Stimulated activated CD4-positive, alpha-beta T cell treated with anti-CD3 and anti-CD28 coated beads, Interleukin-15, amount 100 ng/mL, for 48 hours (primary cell): ENCODE measurements at regions not wholly inside any gene's neighbourhood (a gene's known extent, or its start where the extent isn't known, plus 50 kb on each side); places are given as distances from the start of the nearest gene placed in this dataset.
"Not testable (repeated sequence)": the region's sequence is repeated elsewhere in the genome, so short reads cannot be mapped to it uniquely, and the experiment has no call there.

Source experiments
- DNase-seq, 2 donors: peaks; one replicate each; pipeline ENCODE4 v3.0.0-alpha.2; 2020; ENCODE audit warnings: low read depth in 2 of 2

DNA sequence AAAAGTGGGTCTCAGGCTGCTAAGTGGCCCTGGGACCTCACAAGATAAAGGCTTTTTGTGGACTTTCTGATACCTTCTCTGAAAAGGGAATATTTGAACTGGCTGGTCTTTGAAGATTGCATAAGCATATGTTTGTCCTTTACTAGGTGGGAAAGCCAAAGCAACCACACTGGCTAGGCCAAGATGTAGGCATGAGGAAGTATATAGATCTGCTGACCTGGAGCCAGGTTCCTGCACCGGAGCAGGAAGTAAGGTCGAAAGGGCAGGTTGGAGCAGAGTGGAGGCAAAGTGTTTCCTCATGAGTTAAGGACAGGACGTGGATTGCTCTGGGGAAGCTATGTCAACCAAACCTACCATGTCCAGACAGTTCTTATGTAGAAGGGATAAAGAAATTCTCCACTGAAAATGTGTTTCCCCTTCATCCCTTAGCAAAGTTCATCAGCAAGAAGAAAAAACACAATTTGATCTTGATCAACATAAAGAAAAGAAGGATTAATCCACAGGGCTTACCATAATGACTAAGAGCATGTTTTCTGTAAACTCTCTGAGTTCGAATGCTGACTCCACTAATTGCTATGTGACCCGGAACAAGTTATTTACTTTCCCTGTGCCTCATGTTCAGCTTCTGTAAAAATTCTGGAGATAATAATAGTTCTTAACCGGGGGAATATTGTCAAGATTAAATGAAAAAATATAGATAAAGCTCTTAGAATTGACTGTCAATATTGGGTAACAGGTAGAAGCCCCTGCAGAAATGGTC is 156.1 kb upstream of the SRD5A2 start:
- no peak for DNase-seq

DNA sequence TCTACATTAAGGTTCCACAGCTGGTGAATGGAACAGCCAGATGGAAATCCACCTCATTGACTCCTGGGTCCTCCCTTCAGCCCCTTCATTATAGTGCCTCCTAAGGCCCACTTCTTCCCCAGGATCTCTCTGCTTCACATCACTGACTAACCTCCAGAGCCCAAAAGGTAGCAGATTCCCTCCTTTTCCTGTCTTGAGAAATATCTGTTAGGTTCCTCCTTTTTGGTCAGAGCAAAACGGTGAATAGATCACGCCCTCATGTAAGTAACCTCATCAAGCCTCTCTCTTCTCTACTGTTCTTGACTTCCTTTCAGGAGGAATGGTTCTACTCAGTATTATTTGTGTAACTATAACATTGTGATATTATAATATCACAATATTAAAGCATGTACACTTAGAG is 155.0 kb upstream of the SRD5A2 start:
- no peak for DNase-seq

DNA sequence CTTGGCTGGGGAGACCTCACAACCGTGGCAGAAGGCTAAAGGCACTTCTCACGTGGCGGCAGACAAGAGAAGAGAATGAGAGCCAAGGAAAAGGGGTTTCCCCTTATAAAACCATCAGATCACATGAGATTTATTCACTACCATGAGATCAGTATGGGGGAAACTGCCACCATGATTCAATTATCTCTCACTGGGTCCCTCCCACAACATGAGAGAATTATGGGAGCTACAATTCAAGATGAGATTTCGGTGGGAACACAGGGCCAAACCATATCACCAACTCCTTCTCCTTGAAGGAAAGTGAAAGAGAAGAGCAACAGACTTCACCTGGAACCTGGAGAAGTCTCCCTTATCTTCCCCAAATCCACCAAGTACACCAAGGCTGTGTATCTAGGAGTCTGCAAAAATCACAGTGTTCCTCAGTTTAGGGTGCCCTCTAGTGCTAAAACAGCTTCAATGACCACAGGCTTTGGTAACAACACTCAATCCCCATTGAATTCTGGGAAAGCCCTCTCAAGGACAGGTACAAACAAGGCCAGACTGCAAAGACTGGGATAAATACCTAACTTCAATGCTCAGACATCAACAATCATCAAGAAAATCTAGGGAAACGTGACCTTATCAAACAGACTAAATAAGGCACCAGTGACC is 148.8 kb upstream of the SRD5A2 start:
- DNase-seq: no peak

DNA sequence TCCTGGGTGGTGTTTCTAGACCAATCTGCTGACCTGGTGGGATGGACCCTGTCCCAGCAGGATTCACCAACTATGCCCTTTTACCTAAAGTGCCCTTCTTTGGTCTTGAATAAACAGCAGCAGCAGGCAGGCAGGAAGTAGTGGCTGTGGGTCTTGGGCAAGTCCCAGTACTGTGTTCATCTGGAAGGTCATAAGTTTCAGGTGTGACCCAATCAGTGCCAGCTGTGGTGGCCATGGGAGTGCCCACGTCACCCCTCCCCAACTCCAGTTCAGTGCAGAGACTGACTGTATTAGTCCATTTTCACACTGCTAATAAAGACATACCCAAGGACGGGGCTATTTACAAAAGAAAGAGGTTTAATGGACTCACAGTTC is 148.3 kb upstream of the SRD5A2 start:
- no peak for DNase-seq

DNA sequence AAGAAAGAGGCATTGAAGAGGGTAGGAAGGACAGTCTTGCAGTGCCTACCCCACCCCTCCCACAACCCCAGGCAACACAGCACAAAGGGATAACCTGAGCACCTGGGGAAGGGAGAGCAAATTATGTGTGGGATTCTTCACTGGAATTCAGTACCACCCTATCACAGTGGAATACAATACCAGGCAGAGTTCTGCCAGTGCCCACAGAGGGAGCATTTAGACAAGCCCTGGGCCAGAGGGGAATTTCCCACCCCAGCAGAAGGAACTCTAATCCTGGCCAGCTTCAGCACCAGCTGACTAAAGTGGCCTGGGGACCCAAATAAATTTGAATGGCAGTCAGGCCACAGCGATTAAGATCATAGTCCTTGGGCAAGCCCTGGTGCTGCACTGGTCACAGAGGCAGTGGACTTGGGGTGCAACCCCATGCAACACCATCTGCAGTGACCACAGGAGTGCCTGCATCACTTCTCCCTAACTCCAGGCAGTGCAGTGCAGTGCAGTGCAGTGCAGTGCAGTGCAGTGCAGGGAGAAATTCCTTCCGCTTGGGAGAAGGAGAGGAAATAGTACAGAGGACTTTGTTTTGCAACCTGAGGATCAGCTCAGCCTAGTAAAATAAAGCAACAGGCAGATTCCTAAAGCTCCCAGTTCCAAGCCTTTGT is 147.8 kb upstream of the SRD5A2 start:
- DNase-seq: no peak

DNA sequence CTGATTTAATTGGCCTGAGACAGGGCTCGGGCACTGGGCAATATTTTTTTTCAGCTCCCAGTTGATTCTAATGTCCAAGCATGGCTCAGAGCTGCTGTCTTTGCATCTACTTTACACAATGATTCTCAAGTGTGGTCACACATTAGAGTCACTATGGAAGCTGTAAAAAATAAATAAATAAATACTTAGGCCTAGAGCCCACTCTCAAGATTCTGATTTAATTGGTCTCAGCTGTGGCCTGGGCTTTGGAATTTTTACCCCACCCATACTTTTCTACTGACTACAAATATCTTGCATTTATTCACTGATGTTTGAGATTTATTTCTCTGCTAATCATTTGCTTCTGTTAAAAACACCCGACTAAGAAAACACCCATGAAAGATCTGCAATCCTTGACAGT is 145.7 kb upstream of the SRD5A2 start:
- no peak for DNase-seq

DNA sequence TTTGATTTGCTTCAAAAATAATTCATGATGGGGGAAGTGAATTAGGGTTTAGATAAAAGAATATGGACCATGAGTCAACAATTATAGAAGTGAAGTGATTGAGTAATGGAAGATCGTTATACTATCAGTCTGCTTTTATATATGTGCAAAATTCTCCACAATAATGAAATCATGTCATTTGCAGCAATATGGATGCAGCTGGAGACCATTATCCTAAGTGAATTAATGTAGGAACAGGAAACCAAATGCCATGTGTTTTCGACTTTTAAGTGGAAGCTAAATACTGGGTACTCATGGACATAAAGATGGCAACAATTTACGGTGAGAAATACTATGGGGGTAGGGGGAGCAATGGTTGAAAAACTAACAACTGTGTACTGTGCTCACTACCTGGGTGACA is 144.7 kb upstream of the SRD5A2 start:
- DNase-seq: no peak

DNA sequence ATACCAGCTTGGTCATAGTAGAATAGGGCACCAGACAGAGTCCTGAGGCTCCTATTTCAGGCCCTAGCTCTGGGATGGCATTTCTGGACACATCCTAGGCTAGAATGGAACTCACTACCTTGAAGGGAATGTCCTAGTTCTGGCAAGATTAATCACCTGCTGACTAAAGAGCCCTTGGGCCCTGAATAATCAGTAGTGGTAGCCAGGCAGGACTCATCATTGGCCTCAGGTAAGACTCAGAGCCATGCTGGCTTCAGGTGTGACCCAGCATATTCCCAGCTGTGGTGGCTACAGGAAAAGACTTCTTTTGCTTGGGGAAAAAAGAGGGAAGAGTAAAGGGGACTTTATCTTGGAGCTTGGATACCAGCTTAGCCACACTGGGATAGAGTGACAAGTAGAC is 131.0 kb upstream of the SRD5A2 start:
- no peak for DNase-seq

DNA sequence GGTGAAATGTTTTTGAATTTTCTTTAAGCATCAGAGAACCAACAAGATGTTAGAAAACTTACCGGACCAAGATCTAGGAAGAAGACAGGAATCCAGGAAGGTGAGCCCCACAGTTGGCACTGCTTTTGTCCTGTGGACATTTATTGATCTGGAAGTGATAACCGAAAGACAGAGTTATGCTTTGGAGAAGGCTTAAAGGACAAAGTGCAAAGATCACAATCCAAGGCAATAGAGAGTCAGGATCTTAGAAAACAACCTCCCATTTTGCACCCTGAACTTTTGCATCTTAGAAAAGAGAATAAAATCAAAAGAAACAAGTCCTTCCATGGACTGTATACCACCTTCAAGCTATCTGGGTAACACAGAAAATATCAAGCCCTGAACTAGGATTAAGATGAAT is 129.4 kb upstream of the SRD5A2 start:
- no peak for DNase-seq

DNA sequence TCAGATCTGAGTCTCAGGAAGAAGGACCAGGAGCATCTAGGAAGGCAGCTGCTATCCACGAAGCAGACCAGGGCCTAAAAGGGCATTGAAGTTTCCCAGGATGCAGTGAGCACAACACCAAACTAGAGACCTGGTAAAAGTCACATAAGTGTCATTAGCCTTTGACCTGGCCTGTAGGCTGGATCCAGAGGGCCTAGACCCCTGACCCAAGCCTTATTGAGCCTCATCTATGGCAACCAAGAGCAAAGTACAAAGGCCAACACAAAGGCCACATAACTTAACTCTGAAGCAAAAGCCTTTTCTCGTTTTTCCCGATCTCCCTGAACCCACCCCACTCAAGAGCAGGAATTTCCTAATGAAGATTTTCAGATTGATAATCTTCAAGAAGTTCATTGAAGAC is 127.3 kb upstream of the SRD5A2 start:
- DNase-seq: no peak

DNA sequence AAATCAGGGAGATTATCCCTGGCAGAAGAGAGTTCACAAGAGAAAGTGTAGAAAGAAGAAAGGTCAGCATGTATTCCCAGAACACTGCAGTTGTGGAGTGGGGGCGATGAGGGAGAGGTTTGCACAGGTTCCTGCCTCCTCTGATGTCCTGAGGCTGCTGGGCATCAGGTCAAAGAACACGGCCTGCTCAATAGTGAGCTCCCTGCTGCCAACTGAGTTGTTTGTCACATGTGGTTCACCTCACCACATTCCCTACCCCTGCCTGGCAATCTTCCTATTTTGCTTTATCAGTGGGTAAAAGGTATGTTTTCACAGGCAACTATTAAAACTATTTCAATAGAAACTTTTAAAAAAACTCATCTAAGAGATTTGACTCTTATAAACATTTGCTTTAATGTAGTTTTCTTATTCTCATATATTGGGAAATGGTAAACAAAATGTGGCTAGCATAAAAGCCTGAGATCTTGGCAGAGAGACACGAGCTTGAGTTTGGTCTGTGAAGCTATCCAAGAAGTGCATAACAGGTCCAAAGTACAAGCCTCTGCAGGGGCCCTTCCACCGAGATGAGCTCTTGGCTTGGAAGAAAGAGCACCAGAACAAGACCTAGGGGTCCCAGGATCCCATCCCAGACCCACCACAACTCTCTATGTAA is 123.9 kb upstream of the SRD5A2 start:
- DNase-seq: no peak

DNA sequence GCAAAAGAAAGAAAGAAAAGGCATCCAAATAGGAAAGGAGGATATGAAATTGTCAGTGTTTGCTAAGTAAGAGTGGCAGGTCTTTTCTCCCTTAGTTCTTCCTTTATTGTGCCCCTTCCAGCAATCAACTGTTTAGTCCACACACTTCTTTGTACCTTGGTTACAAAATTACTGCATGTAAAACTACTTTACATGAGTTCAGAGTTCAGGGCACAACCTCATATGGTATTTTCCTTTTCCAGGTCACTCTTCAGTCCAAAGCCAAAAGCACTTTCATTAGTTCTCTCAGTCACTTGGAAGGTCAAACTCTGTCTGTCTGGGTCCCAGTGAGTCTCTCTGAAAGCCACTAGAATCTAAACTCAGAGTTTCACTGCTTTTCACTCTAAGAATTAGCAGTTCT is 122.5 kb upstream of the SRD5A2 start:
- no peak for DNase-seq

DNA sequence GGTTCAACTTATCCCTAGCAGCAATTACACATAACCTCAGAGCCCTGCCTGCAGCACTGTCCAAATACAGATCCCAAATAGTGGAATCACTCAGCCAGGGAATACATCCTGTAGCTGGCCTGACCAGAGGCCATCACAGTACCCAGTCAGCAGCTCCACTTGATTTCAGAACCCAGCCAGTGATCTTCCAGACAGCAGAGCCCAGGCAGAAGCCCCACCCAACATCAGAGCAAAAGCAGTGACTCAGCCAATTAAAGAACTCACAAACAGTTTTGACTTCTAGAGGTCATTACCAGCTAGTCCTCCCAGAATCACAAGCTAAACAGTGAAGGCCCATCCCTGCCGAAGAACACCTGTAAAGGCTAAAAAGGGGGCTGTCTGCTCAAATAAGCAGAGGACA is 118.0 kb upstream of the SRD5A2 start:
- no peak for DNase-seq

DNA sequence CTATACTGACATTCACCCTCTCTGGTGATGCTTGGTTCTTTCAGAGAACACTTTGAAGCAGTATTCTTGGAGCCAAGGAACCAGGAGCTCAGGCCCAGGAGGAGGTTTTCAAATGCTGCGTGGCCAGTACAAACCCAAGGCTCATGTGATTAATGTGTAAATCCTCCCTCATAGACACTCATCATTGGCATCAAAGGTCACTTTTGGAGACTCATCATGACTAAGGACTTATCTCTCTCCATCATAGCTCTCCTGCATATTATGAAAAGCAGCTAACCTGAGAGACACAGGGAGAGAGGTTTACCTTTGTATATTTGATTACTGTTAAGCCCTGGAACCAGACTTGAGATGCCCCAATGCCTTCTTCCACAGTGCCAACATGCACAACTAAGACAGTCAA is 115.3 kb upstream of the SRD5A2 start:
- DNase-seq: no peak

DNA sequence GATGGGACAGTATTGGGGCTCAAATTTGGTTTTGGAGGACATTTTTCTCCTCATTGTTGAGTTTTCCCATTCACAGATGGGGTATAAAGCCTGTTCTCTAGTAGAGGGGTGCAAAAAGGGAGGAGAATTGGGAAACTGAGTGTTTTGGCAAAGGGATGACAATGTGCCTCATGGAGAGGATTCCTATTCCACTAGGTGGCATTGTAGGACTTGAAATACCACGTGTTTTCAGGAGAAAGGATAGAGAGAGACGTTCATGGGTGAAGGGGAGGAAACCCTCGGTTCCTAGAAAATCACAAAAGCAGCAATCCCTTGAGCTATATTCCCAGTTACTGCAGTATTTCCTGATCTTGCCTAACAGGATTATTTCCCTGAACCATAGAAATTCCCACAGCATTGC is 113.7 kb upstream of the SRD5A2 start:
- DNase-seq: no peak

DNA sequence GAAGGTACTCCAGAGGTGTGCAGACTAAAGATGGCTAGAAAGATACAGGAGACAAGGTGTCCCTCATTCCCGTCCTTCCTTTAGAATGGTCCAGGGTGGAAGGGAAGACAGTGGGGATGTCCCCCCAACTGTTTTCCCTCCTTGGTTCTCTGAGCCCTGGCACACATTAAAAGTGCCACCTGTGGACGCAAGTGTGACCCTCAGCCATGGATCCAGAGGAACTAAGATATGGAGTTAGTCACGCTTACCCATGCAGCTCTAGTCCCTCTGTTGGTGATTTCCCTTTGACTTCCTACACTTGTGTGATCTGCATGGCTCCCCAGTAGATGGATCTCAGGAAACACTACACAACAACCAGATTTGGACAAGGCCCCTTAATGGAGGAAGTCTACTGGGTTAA is 113.1 kb upstream of the SRD5A2 start:
- DNase-seq: no peak

DNA sequence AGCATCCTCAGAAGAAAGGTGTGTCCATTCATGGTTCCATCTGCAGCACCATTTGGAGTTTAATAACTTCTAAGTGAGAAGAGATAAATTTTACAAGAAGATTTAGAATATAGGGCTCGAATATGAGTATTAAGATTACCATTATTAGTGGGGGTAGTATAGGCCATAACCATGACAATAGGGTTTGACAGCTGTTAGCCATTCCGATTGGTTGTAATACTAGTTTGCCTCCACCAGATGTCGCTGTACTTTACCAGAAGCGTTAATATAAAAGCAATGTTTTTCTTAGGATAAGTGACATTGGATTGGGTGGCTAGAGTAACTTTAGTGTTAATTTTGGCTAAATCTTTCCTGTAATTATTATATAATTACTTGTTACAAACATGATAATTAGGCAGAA is 107.5 kb upstream of the SRD5A2 start:
- no peak for DNase-seq

DNA sequence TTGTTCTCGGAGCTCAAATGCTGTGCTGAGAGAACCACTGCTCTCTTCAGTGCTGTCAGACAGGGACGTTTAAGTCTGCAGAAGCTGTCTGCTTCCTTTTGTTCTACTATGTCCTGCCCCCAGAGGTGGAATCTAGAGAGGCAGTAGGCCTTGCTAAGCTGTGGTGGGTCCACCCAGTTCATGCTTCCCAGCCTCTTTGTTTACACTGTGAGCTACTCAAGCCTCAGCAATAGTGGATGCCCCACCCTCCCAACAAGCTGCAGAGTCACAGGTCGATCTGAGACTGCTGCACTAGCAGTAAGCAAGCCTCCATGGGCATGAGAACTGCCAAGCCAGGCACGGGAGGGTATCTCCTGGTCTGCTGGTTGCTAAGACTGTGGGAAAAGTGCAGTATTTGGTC is 102.8 kb upstream of the SRD5A2 start:
- DNase-seq: not testable (repeated sequence)

DNA sequence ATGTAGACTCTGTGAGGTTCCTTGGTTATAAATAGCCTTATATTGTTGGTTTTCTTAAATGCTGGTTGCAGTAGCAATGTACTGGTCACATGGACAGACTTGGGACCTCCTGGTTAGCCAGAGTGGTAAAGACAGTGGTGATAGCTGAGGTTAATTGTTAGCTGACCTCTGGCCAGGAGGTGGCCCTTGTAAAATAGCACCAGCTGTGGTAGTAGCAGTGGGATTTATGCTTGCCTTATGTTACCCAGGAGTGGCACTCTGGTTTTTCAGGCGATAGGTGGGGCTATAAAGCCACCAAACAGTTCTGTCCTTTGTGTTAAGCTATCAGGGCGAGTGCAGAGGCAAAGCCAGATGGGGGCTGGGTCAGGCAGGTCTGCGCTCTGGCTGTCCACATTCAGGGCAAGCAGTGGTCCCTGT is 94.8 kb upstream of the SRD5A2 start:
- no peak for DNase-seq

DNA sequence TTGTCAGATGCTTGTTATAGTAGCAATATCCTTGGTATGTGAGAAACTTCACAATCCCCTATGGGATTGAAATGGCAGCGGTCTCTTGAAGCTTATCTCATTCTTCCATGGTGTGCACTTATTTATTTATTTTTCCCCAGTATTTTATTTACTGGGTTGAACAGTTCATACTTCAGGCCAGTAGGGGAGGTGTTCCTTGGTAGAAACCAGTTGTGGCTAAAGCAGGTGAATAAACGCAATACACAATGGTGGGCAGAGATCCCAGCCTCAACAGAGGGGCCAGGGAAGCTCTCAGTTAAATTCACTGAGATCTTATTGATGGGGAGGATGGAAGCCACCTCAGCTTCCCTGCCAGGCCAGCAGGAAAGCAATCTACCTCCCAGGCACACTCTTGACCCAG is 93.7 kb upstream of the SRD5A2 start:
- no peak for DNase-seq

DNA sequence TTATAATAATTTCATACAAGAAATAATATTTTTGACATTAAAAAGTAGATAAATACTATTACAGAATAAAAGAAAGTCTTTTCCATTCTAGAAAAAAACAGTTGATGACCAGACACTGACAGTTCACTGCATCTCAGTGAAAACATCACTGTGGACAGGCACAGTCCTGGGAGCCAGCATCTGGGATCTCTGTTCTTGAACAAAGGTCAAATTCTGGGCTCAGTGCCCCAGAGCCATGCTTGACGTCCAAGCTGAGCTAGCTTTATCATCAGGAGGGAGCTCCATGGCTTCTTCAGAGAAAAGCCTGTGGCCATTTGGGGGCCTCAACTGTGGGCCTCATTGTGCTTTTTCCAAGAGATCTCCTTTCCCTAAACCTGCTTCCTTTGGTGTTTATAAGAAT is 86.1 kb upstream of the SRD5A2 start:
- no peak for DNase-seq

DNA sequence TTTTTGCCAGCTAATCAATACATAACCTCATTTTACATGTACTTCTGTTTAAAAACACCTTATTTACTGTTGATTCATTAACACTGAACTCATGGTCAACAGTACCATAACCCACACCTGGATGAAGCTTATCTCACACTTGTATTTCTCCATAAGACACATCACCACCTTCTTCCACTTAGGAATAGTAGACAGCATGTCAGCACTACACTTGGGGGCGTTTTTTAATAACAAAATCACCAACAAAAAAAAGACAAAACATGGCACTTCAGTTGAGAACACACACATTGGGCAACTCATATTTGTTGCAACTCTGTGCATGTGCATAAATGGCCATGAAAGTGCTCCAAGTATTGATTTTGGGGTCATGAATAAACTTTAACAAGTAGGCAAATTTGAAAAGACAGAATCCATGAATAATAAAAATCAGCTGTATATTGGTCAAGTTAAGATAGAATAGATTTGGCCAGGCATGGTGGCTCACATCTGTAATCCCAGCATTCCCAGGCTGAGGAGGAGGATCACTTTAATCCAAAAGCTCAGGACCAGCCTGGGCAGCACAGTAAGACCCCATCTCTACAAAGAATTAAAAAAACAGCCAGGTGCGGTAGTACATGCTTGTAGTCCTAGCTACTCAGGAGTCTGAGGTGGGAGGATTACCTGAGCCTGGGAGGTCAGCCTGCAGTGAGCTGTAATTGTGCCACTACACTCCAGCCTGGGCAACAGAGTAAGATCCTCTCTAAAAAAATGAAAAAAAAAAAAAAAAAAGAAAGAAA is 84.4 kb upstream of the SRD5A2 start:
- DNase-seq: no peak
